Putamen (tissue), 1 donor: ENCODE measurements at regions not wholly inside any gene's neighbourhood (a gene's known extent, or its start where the extent isn't known, plus 50 kb on each side); places are given as distances from the start of the nearest gene placed in this dataset.

Experiments
- DNase-seq: peaks from one replicate; pipeline ENCODE4 v3.0.0-alpha.2; 2016; ENCODE audit warnings: low spot score

DNA sequence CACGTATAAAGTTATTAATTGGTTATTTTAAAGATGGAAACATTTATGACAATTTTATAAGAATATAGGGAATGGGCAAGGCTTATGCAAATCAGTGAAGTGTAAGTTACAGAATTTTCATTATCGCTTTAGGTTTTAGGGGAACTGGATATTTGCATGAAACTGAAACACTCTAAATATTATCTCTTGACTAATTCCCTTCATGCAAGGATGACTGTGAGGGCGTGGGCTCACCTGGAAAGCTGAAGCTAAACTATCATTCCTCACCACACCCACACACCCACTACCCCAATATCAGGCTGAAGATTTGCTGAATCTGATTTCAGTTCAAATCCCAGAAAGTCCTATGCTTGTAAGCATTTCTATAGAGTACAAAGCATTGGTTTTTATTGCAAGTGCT lies 81.7 kb upstream of the ARHGAP24 start:
- no peak for DNase-seq

DNA sequence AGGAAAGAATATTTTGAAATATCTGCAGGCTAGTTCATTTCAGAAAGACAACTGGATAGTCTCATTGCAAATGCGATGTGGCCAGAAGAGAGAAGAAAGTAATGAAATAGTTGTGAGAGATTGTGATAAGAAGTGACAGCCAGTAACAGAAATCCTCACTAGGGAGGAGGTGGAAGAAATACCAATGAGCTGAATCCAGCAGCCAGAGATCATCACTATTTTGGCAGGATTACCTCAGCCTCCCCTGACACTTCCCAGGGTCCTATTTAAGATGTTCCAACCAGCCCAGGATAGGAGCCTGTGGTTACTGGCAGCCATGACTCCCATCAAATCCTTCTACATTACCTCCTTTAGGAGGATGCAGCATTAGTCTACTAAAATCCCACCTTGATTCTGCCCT lies 76.7 kb upstream of the ARHGAP24 start:
- no peak for DNase-seq

DNA sequence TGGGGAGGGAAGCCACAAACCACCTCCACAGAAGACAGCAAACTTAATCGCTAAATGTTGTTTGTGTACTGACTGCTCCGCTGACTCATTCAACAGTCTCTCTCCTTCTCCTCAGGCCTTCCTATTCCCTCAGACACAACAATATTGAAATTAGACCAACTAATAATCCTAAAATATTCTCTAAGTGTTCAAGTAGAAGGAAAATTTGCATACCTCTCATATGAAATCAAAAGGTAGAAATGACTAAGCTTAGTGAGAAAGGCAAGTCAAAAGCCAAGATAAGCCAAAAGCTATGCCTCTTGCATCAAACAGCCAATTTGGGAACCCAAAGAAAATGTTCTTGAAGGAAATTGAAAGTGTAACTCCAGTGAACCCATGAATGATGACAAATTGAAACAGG lies 75.7 kb upstream of the ARHGAP24 start:
- no peak for DNase-seq

DNA sequence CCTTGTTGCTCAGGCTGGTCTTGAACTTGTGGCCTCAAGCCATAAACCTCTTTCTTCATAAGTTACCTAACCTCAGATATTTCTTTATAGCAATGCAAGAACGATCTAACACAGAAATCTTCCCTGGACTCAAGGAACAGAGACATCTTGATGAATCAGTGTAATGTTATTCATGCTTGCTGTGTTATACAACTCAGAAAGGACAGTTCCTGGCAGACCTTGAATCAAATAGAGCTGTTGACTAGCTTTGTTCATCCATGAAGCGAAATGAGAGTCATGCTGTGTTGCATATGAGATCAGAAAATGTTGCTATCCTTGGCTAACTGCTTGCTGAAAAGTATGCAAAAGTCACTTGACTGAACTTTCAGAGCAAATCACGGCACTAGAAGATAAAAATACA lies 72.6 kb upstream of the ARHGAP24 start:
- DNase-seq, result no peak

DNA sequence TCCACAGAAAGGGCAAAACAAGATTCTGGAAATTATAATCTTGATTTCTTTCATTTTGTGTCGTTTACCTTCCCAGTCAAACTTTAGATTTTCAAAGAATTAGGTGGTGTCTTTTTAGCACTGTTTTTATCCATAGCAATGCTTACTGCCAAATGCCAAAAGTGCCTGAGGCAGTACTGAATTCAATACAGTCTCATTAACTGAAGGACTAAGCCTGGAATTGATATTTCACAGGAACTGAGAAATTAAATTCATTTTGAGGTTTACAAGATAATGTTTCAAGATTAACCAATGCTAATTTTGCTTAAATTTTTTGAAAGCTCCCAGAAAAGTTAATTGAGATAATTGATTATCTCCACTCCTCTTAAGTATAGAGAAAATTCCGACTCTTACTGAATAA lies 68.8 kb upstream of the ARHGAP24 start:
- no peak for DNase-seq

DNA sequence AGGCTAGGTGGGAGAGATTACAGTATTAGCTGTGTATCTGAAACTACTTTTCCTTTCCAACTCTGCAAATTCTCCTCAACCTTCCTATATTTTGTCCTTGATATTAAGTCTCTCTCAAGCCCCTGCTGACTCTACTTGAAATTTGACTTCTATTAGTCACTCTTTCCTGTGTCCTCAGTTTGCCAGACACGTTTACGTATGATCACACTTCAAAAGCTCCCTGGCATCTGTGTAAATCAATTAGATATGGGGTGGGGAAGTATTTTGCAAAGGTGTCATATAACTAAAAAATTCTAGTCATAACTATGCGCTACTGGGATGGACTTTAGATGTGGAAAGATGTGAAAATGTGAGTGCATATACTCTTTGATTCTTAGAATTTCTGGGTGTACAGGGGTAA lies 67.4 kb upstream of the ARHGAP24 start:
- DNase-seq, result no peak

DNA sequence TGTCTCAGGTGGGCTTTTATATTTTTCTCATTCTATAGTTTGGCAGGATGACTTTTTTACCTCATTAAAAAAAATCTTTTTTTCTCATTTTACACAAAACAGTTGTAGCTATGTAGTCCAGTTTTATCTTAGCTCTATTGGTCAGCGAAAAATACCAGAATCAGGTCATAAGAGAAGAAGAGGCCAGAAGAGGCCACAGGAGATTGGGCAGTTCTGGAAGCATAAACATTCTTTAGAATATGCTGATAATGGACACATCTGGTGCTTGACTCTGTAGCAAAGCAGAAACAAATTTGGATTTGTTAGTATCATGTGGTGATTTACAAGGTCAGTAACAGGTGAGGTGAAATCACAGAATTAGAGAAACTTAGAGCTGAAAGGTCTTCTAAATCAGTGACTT lies 66.6 kb upstream of the ARHGAP24 start:
- no peak for DNase-seq

DNA sequence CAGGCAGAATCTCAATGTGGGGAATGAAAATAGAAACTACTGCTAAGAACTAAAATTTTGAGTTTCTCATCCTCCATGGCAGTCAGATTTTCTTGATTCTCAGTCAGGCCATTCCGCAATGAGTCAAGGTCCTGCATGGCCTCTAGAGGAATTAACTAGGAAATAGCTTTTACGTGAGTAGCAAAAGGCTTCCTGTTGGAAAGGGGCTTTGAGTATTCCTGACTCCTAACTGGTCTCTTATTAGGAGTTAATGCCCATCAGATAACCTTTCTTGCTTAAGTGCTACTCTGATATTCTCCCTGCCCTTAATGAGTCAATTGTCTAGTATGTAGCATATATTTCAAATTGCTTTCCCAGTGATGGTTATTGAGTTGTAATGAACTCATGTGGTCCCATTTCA lies 65.7 kb upstream of the ARHGAP24 start:
- DNase-seq, result no peak

DNA sequence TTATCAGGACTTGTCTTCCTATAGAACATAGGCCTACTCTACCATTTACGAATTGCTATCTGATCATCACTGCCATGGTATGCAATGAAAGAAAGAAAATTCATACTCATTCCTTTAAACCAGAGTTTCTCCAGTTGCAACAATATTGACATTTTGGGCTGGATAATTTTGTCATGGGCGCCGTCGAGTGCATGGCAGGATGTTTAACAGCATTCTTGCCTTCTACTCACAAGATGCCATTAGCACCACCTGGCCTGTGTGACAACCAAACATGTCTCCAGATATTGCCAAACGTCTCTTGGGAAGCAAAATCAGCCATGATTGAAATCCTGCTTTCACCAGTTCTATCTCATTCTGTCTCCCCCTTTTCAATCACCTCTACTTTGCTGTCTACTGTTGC lies 63.6 kb upstream of the ARHGAP24 start:
- DNase-seq, result no peak

DNA sequence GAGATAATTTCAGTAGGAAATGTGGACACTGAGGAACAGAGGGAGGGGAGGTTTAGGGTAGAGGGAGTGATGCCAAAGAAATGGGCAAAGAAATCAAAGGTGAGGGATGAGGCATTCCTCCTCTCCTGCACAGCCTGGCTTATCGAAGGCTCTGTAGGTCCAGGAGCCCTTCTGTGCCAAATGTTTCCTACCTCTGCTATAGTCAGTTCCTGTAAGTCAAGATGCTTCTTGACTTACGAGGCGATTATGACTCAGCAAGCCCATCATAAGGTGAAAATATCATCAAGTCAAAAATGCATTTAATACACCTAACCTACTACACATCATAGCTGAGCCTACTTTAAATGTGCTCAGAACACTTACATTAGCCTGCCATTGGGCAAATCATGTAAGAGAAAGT lies 60.0 kb upstream of the ARHGAP24 start:
- DNase-seq, result no peak

DNA sequence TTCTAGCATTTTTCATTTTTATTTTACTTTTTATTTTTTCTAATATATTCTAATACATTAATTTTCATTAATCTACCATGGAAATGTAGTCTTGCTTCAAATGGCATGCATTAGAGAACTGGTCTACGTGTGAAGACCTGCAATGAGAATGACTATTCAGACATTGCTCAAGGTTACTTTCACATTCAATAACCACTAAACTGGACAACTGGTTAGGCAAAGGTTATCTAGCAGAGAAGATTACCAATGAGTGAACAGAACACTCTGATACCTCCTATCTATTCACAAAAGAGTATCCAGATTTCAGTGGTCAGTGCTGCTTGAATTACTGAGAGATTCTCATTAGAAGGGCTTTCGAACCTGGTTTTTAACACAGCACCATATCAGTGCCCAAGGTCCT lies 58.9 kb upstream of the ARHGAP24 start:
- DNase-seq, result no peak

DNA sequence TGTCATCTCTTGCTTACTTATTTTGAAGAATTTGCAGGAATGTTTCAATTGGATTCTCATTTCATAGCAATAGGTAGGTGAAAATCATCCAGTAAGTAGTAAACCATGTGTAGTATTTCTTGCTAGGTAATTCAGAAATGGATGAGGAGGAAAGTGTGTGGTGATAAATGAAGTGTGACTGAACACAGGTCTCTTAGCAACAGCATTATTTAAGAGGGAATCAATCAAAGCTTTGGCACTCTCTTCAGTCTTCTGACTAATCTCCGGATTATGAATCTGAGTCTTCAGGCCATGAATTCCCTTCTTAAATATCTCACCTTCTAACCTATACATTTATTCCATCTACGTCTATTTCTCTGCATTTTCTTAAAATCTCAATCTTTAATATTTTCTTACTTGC lies 55.8 kb upstream of the ARHGAP24 start:
- no peak for DNase-seq

DNA sequence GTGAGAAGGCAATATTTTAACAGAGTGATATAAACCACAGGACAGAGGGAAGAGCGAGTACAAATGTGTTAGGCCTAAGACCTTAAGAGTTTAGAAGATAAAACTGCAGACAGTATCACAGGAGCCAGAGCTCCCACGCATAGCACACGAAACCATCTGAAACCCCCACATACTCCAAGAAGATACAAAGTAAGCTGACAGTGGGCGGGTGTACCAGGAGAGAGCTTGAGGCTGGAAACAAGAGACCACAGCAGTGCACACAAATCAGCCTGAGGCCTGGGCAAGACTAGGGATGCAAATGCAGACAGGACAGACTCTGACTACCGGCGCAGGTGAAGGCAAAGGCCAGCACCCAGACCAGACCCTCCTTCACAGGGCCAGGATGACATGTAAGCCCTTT lies 54.1 kb upstream of the ARHGAP24 start:
- no peak for DNase-seq

DNA sequence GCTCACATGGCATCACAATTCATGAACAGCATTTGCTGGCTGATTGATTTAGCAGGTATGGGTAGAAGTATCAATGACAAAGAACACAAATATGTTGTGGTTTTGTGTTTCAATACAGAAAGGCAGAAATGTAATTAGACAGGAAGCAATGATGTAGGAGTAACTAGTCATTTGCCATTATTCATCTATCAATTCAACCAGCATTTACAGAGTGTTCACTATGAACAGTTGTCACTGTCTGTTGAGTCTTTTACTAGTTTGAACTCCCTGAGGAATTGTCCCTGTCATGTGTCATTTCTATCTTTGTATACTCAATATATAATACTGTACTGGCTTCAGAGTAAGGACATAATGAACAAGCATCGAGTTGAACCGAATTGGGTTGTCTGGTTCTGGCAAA lies 51.5 kb upstream of the ARHGAP24 start:
- no peak for DNase-seq
